Activated CD4-positive, alpha-beta memory T cell treated with anti-CD3 and anti-CD28 coated beads, Interleukin-2, amount 10 ng/mL, durations not matched to agents 7 days and 5 days (primary cell): ENCODE measurements at regions not wholly inside any gene's neighbourhood (a gene's known extent, or its start where the extent isn't known, plus 50 kb on each side); places are given as distances from the start of the nearest gene placed in this dataset.
"Not testable (repeated sequence)": the region's sequence is repeated elsewhere in the genome, so short reads cannot be mapped to it uniquely, and the experiment has no call there.

ENCODE experiments used
- CTCF ChIA-PET: fragments of 350-600 bp; sonication (Branson Sonifier 250); formaldehyde crosslinking; loops from one replicate; lab custom pipeline; 2021; ENCODE audit warnings: antibody characterized with exemption, inconsistent platforms; lab: Charles Lee
- POLR2A ChIA-PET: fragments of 350-600 bp; sonication (Branson Sonifier 250); formaldehyde crosslinking; loops from one replicate; lab custom pipeline; 2021; ENCODE audit warnings: antibody characterized with exemption; lab: Charles Lee
- DNase-seq: peaks from one replicate; pipeline ENCODE4 v3.0.0-alpha.2; 2020
- H3K27ac Mint-ChIP-seq: one replicate; pipeline ENCODE4 v1.8.0; 2021; ENCODE audit warnings: mild to moderate bottlenecking, mixed read lengths
- H3K27me3 Mint-ChIP-seq: one replicate; pipeline ENCODE4 v1.8.0; 2021; ENCODE audit warnings: mixed read lengths
- H3K36me3 Mint-ChIP-seq: one replicate; pipeline ENCODE4 v1.8.0; 2021; ENCODE audit warnings: low read depth, mixed read lengths
- H3K4me1 Mint-ChIP-seq: one replicate; pipeline ENCODE4 v1.8.0; 2021; ENCODE audit warnings: mixed read lengths
- H3K4me3 Mint-ChIP-seq: one replicate; pipeline ENCODE4 v1.8.0; 2021; ENCODE audit warnings: mild to moderate bottlenecking, mixed read lengths
- H3K9me3 Mint-ChIP-seq: one replicate; pipeline ENCODE4 v1.8.0; 2021; ENCODE audit warnings: mixed read lengths

- Mint-ChIP-seq H3K4me1 (peaks cover 27% of the 10 kb centered on the region), H3K36me3 (no peaks in the 10 kb centered on the region), H3K4me3 (no peak overlapping the region), H3K27me3 (peaks cover 28% of the 10 kb centered on the region), H3K9me3 (no peaks in the 10 kb centered on the region), H3K27ac (no peak overlapping the region)
- DNase-seq, result no peak
- POLR2A ChIA-PET, result no interaction called here
- CTCF ChIA-PET, result no interaction called here
These were observed 119.4 kb downstream of the TLR4 start for GRCh38 chr9:117823576-117823975.

- H3K36me3 Mint-ChIP-seq, result no peaks in the 10 kb centered on the region
- H3K27me3 Mint-ChIP-seq, result peaks cover 35% of the 10 kb centered on the region
- ChIA-PET POLR2A (interaction anchor here (0.6 to 1.6 kb wide), 5 partner anchors 10 to 40 kb away, joined by 3 to 8 read pairs (median 3); no protein-coding TSS in a partner anchor), CTCF (no interaction called here)
- peaks cover 27% of the 10 kb centered on the region for H3K4me1 Mint-ChIP-seq
- H3K9me3 Mint-ChIP-seq, result no peaks in the 10 kb centered on the region
- peak overlapping the region; percentile 44 for H3K27ac Mint-ChIP-seq
- peak; percentile 78 for DNase-seq
- H3K4me3 Mint-ChIP-seq, result peak overlapping the region; percentile 1
These were observed 121.6 kb downstream of the TLR4 start for GRCh38 chr9:117825609-117826347.

GRCh38 chr9:117826837-117827236, 122.6 kb downstream of the TLR4 start:
- POLR2A ChIA-PET, result interaction anchor here (1.5 kb wide), 1 partner anchor 9 kb away, joined by 4 read pairs; no protein-coding TSS in a partner anchor
- no peak overlapping the region for H3K27ac Mint-ChIP-seq
- no peaks in the 10 kb centered on the region for H3K9me3 Mint-ChIP-seq
- H3K4me3 Mint-ChIP-seq, result no peak overlapping the region
- H3K4me1 Mint-ChIP-seq, result peaks cover 27% of the 10 kb centered on the region
- no peaks in the 10 kb centered on the region for H3K36me3 Mint-ChIP-seq
- H3K27me3 Mint-ChIP-seq, result peaks cover 32% of the 10 kb centered on the region
- CTCF ChIA-PET, result no interaction called here
- no peak for DNase-seq

GRCh38 chr9:117827456-117827855, 123.3 kb downstream of the TLR4 start:
- no peaks in the 10 kb centered on the region for H3K36me3 Mint-ChIP-seq
- H3K9me3 Mint-ChIP-seq, result no peaks in the 10 kb centered on the region
- peaks cover 32% of the 10 kb centered on the region for H3K27me3 Mint-ChIP-seq
- ChIA-PET POLR2A (no interaction called here), CTCF (no interaction called here)
- peaks cover 27% of the 10 kb centered on the region for H3K4me1 Mint-ChIP-seq
- H3K27ac Mint-ChIP-seq, result no peak overlapping the region
- no peak for DNase-seq
- no peak overlapping the region for H3K4me3 Mint-ChIP-seq

- Mint-ChIP-seq H3K27ac (no peak overlapping the region), H3K4me1 (peaks cover 27% of the 10 kb centered on the region), H3K27me3 (peaks cover 28% of the 10 kb centered on the region), H3K9me3 (no peaks in the 10 kb centered on the region), H3K36me3 (no peaks in the 10 kb centered on the region), H3K4me3 (no peak overlapping the region)
- ChIA-PET POLR2A (no interaction called here), CTCF (no interaction called here)
- DNase-seq, result no peak
These were observed 124.3 kb downstream of the TLR4 start for GRCh38 chr9:117828466-117828865.

DNA sequence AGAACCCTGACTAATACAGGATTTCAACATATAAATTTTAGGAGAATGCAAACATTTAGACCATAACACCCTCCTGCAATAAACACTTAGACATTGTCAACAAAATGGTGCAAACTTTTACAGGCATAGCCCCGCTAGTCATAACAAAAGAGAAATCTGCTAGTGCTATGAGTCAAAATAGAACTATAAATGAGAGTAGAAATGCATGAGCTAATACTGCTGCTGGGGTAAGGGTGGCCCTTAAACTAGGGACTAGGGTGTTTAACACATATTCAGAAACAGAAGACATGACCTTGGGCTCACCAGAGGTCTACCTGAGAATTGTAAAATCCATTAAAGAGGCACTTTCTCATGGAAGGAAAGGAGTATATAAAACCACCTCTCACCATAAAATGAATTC, 131.6 kb downstream of the TLR4 start:
- H3K4me3 Mint-ChIP-seq, result no peak overlapping the region
- H3K9me3 Mint-ChIP-seq, result peaks cover 7% of the 10 kb centered on the region
- no peak overlapping the region for H3K27ac Mint-ChIP-seq
- no peak for DNase-seq
- POLR2A ChIA-PET, result interaction anchor here (1.5 kb wide), 1 partner anchor 10 kb away, joined by 4 read pairs; no protein-coding TSS in a partner anchor
- H3K36me3 Mint-ChIP-seq, result no peaks in the 10 kb centered on the region
- H3K27me3 Mint-ChIP-seq, result peaks cover 3% of the 10 kb centered on the region
- CTCF ChIA-PET, result no interaction called here
- peaks cover 17% of the 10 kb centered on the region for H3K4me1 Mint-ChIP-seq

DNA sequence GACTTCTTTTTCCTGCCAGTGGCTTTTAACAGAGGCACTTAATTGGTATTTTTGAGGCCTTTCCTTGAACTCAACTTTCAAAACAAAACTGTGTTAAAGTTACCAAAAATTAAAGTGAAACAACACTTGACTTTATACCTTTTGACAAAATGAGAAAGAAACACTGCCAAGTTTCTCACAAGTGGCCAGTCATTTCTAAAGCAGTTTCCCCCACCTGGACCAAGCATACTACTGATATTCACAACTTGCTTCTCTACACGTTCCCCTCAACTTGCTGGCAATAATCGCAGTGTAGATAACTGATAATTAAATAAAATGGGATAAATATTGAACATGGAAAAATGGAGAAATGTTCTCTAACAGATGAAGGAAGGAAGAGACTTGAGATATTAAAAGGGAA, 135.7 kb downstream of the TLR4 start:
- CTCF ChIA-PET, result no interaction called here
- Mint-ChIP-seq H3K4me1 (peaks cover 17% of the 10 kb centered on the region), H3K9me3 (peaks cover 7% of the 10 kb centered on the region), H3K36me3 (no peaks in the 10 kb centered on the region), H3K4me3 (no peak overlapping the region), H3K27me3 (peaks cover 14% of the 10 kb centered on the region), H3K27ac (no peak overlapping the region)
- POLR2A ChIA-PET, result no interaction called here
- no peak for DNase-seq

DNA sequence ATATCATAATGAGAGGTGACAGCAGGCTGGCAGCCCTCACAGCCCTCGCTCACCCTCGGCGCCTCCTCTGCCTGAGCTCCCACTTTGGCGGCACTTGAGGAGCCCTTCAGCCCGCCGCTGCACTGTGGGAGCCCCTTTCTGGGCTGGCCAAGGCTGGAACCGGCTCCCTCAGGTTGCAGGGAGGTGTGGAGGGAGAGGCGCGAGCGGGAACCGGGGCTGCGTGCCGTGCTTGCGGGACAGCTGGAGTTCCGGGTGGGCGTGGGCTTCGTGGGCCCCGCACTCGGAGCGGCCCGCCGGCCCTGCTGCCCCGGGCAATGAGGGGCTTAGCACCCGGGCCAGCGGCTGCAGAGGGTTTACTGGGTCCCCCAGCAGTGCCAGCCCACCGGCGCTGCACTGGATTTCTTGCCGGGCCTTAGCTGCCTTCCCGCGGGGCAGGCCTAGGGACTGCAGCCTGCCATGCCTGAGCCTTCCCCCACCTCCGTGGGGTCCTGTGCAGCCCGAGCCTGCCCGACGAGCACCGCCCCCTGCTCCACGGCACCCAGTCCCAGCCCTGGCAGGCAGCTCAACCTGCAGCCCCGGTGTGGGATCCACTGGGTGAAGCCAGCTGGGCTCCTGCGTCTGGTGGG, 147.7 kb downstream of the TLR4 start:
- H3K9me3 Mint-ChIP-seq, POLR2A ChIA-PET, H3K36me3 Mint-ChIP-seq, CTCF ChIA-PET, H3K4me1 Mint-ChIP-seq, H3K4me3 Mint-ChIP-seq, DNase-seq, H3K27me3 Mint-ChIP-seq, H3K27ac Mint-ChIP-seq: not testable (repeated sequence)

DNA sequence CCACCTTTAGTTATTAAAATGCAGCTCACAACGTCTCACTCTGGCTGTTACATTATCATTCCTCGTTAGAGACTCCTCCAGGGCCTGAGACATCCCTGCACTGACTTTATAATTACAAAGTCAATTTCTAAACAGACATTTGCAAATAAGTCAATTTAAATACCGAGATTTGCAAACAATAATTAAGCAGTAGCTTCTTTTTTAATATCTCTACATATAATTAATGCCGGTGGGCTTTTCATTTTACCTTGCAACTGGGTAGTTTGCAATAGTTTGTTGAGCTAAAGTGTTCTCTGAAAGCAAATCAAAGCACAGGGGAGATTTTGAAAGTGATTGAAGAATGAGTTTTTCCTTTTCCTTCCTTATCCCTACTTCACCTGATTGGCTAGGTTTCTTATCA, 154.4 kb downstream of the TLR4 start:
- Mint-ChIP-seq H3K27ac (no peak overlapping the region), H3K4me1 (no peaks in the 10 kb centered on the region), H3K27me3 (no peaks in the 10 kb centered on the region), H3K36me3 (no peaks in the 10 kb centered on the region), H3K4me3 (no peak overlapping the region), H3K9me3 (no peaks in the 10 kb centered on the region)
- CTCF ChIA-PET, result no interaction called here
- POLR2A ChIA-PET, result no interaction called here
- DNase-seq, result no peak

GRCh38 chr9:117860849-117861248, 156.6 kb downstream of the TLR4 start:
- ChIA-PET POLR2A (no interaction called here), CTCF (no interaction called here)
- Mint-ChIP-seq H3K9me3 (no peaks in the 10 kb centered on the region), H3K36me3 (no peaks in the 10 kb centered on the region), H3K4me1 (no peaks in the 10 kb centered on the region), H3K27ac (no peak overlapping the region), H3K4me3 (no peak overlapping the region), H3K27me3 (no peaks in the 10 kb centered on the region)
- no peak for DNase-seq

GRCh38 chr9:117864385-117865057, 160.3 kb downstream of the TLR4 start:
- H3K27me3 Mint-ChIP-seq, result no peaks in the 10 kb centered on the region
- no peak overlapping the region for H3K27ac Mint-ChIP-seq
- DNase-seq, result no peak
- POLR2A ChIA-PET, result no interaction called here
- H3K36me3 Mint-ChIP-seq, result no peaks in the 10 kb centered on the region
- no peaks in the 10 kb centered on the region for H3K4me1 Mint-ChIP-seq
- H3K9me3 Mint-ChIP-seq, result no peaks in the 10 kb centered on the region
- H3K4me3 Mint-ChIP-seq, result no peak overlapping the region
- CTCF ChIA-PET, result no interaction called here

- POLR2A ChIA-PET, result no interaction called here
- H3K27me3 Mint-ChIP-seq, result no peaks in the 10 kb centered on the region
- H3K9me3 Mint-ChIP-seq, result no peaks in the 10 kb centered on the region
- H3K4me1 Mint-ChIP-seq, result no peaks in the 10 kb centered on the region
- no peak overlapping the region for H3K27ac Mint-ChIP-seq
- CTCF ChIA-PET, result no interaction called here
- DNase-seq, result no peak
- no peak overlapping the region for H3K4me3 Mint-ChIP-seq
- H3K36me3 Mint-ChIP-seq, result no peaks in the 10 kb centered on the region
These were observed 164.4 kb downstream of the TLR4 start for GRCh38 chr9:117868594-117868993.

DNA sequence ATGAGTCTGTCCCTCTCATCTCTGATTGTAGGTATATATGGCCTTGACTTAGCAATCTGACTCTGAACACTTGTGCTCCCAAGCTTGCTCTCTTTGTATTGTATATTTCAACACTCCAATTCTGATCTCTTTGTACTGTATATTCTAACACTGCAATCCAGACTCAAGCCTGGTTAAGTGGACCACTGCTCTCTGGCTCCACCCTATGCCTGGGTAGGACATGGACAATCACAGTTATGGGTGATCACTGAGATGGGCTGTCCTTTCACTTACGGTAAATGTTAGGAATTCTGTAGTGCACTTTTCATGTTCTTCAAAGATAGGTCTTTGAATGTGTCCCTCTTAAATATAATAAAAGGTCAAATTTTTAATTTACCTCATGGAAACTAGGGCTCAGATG, 165.1 kb downstream of the TLR4 start:
- no peaks in the 10 kb centered on the region for H3K9me3 Mint-ChIP-seq
- DNase-seq, result no peak
- POLR2A ChIA-PET, result no interaction called here
- no peak overlapping the region for H3K27ac Mint-ChIP-seq
- H3K4me1 Mint-ChIP-seq, result no peaks in the 10 kb centered on the region
- no peaks in the 10 kb centered on the region for H3K36me3 Mint-ChIP-seq
- H3K27me3 Mint-ChIP-seq, result peaks cover 4% of the 10 kb centered on the region
- H3K4me3 Mint-ChIP-seq, result no peak overlapping the region
- CTCF ChIA-PET, result no interaction called here
